T follicular helper cell (primary cell): ENCODE measurements at regions not wholly inside any gene's neighbourhood (a gene's known extent, or its start where the extent isn't known, plus 50 kb on each side); places are given as distances from the start of the nearest gene placed in this dataset.
"Not testable (repeated sequence)": the region's sequence is repeated elsewhere in the genome, so short reads cannot be mapped to it uniquely, and the experiment has no call there.

Experiments
- DNase-seq: peaks from one replicate; pipeline ENCODE4 v3.0.0-alpha.2; 2020; ENCODE audit warnings: low read depth

DNA sequence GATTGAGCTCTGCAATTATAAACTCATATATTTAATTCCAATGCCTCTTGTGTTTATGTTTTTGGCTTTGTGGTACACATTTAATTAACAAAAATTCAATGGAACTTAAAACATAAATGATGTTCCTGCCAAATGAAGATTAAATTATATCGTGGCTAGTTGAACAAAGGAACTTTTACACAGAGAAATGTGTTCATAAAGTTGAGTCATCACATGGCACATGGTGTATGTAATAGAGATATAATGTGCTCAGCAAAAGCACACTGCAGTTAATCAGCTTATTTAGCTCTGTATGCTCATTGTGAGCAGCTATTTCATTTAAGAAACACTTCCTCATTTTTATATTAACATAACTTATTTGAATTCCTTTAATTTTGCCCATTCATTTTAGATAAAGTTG lies 1295.6 kb upstream of the CITED2 start:
- no peak for DNase-seq

DNA sequence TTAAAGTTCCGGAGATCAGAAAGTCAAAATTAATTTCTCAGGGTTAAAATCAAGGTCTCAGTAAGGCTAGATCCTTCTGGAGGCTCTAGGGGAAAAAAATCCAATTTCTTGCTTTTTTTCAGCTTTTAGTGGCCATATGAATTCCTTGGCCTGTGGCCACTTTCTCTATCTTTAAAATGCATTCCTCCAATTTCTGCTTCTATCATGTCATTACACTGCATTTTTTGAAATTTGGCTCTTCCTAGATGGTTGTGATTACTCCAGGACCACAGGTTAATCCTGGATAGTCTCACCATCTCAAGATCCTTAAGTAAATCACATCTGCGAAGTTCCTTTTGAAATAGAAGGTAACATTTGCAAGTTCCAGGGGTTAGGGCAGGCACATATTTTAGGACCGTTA lies 1294.9 kb upstream of the CITED2 start:
- DNase-seq = no peak

- DNase-seq = no peak
Observed at GRCh38 chr6:140663772-140664171, 1289.3 kb upstream of the CITED2 start.

- no peak for DNase-seq
Observed at GRCh38 chr6:140663094-140663493, 1288.6 kb upstream of the CITED2 start.

GRCh38 chr6:140661691-140662090 lies 1287.2 kb upstream of the CITED2 start:
- DNase-seq = no peak

GRCh38 chr6:140660295-140660694 lies 1285.8 kb upstream of the CITED2 start:
- no peak for DNase-seq

DNA sequence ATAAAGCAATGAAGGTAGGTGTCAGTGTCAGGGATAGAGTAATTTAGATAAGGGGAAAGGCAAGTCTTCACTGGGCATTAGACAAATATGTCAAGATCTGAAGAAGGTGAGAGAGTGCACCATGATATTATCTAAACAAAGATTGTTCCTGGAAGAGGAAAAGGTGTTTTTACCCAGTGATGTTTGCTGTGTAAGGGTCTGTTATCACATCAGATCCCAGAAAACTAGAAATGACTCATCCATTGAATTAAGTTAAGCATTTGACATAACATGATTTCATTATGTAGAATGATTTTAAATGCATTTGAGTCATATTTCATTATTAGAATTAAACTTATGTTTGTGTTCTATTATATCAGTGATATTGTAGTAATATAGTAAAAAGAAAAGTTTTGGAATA lies 1279.5 kb upstream of the CITED2 start:
- no peak for DNase-seq

- DNase-seq = no peak
Observed at GRCh38 chr6:140653506-140653905, 1279.1 kb upstream of the CITED2 start.

- DNase-seq = not testable (repeated sequence)
Observed at GRCh38 chr6:140649502-140649901, 1275.1 kb upstream of the CITED2 start.

DNA sequence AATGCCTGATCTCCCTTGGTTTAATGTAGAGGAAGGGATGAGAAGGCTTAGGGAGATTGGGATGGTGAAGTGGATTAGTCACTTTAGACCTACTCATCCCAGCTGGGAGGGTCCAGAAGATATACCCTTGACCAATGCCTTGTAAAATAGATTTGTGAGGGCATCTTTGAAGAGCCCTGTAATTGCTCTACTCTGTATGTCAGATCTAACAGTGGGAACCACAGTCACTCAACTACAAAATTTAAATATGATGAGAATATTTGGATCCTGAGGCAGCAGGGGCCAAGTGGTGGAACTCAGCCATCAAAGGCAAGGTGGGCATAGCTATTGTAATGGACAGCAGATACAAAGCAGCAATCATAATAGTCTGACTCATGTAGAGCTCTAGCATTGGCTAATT lies 1272.9 kb upstream of the CITED2 start:
- DNase-seq = not testable (repeated sequence)

DNA sequence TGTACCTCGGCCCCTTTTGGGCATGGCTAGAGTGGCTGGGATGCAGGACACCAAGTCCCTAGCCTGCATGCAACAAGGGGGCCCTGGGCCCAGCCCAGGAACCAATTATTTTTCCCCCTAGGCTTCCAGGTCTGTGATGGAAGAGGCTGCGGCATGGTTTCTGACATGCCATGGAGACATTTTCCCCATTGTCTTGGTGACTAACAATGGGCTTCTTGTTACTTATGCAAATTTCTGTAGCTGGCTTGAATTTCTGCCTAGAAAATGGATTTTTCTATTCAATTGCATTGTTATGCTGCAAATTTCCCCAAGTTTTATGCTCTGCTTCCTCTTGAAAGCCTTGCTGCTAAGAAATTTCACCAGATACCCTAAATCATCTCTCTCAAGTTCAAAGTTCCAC lies 1269.6 kb upstream of the CITED2 start:
- no peak for DNase-seq

DNA sequence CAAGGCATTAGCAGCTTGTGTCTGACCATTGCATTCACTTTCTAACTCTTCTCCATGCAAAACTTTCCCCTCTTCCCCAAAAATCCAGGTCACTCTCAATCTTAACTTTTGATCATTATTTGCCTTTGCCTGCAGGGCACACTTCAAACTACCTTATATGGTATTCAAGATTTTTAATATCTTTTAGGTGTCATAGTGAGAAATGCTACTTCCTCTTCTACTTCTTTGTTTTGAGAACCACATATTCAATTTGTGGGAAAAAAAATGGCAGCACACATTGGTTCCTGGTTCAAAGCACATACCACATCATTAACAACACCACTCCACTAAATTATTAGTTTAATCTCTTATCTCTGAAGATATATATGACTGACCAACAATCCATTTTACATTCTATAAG lies 1267.0 kb upstream of the CITED2 start:
- DNase-seq = no peak

GRCh38 chr6:140636908-140637402 lies 1262.5 kb upstream of the CITED2 start:
- no peak for DNase-seq

GRCh38 chr6:140636271-140636907 lies 1261.9 kb upstream of the CITED2 start:
- DNase-seq = no peak

DNA sequence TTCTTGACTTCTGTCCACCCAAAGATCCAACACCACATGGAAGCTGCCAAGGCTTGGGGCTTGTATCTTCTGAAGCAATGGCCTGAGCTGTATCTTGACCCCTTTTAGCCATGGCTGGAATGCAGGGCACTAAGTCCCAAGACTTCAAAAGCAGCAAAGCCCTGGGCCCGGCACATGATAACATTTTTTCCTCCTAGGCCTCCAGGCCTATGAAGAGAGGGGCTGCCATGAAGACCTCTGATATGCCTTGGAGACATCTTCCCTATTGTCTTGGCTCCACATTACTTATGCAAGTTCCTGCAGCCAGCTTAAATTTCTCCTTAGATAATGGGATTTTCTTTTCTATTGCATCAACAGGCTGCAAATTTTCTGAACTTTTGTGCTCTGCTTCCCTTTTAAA lies 1252.6 kb upstream of the CITED2 start:
- no peak for DNase-seq

GRCh38 chr6:140623498-140623897 lies 1249.0 kb upstream of the CITED2 start:
- DNase-seq = no peak

GRCh38 chr6:140620496-140620895 lies 1246.0 kb upstream of the CITED2 start:
- no peak for DNase-seq

DNA sequence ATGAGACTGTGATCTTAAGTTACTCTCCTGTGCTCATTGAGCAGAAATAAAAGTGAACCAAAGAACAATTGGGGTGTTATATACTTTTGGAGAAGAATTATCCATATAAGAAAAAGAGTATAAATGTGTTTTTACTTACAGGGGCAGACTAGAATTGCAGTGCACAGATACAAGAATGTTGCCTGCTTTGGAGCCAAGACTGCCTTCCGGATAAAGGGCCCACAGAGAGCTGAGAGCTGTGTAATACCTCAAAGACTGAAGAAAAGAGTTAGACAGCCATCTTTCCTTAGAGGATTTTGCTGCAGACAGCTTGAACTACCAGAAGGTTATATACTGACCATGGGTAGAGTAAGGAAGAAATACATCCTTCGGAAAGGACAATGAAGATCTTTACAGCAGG lies 1235.5 kb upstream of the CITED2 start:
- DNase-seq = no peak

- no peak for DNase-seq
Observed at GRCh38 chr6:140609321-140609720, 1234.9 kb upstream of the CITED2 start.

- no peak for DNase-seq
Observed at GRCh38 chr6:140604786-140605185, 1230.3 kb upstream of the CITED2 start.

- no peak for DNase-seq
Observed at GRCh38 chr6:140602431-140603248, 1228.2 kb upstream of the CITED2 start.

DNA sequence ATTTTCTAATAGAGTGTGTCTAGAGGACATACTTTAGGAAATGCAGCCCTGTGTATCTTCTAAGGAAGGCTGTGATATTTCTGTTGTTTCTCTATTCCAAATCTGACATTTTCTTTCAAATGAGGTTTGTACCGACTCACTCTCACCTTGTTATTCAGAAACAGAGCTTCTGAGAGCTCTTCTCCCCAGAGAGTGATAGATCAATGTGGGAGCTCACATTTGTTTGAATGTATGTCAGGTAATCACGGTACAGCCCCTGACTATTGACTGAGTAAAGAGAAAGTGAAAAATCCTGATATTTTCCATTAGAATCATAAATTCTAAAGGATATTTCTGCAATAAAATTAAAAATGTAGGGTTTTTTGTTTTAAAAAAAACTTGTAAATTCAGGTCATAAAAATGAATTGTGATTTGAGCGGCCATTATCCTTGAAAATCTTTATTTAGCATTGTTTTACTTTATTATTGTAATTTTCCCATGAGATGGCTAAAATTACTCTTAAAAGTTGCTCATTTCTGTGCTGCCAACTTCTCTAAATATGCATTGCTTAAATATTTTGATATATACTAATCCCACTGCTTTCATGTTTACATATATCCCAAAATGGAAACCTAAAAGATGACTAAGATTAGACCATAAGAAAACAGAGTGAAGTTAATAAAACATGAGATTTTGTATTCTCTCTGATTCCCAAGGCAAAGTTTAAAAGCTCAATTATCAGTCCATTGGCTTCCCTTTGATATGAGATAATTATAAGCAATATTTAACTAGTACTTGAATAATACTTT lies 1226.8 kb upstream of the CITED2 start:
- no peak for DNase-seq

DNA sequence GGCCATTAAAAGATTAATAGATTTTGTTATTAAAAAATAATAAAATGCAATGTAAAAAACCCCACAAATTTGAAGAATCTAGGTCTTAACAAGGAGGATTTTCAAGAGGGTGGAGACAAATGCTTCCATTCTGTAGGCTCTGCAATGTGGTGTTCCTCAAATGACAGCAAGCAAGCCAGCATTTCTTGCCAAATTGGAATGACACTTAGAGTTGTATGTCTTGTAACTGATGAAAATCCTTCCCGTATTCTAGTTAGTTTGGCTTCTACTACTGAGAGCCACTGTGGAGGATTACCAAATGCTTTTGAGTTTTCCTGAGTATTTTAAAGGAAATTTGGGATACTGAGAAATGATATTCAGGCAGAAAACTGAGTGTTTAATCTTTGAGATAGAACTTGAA lies 1225.5 kb upstream of the CITED2 start:
- no peak for DNase-seq
